Amygdala (tissue), 56 donors: ENCODE measurements at regions not wholly inside any gene's neighbourhood (a gene's known extent, or its start where the extent isn't known, plus 50 kb on each side); places are given as distances from the start of the nearest gene placed in this dataset.
"Not testable (repeated sequence)": the region's sequence is repeated elsewhere in the genome, so short reads cannot be mapped to it uniquely, and the experiment has no call there.

Experiments used
- DNase-seq, 56 donors: peaks; one replicate each; lab custom pipeline; 2025; lab: John Stamatoyannopoulos, UW

DNA sequence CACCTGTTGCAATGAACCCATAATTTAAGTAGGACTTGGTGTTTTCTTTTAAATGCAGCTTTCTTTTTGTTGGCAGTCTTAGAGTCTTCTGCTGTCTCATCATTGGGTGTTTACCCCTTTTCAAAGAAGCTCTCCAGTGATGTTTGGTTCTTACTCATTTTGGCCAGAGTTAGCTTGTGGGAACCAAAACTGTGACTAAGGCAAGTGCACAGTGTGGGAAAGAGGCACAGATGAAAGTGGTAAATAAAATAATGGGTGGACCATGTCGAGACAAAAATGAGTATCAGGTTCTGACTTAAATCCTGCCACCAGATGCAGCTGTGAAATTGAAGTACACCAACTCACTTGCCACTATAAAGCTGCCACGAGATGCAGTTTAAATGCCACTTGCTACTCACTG, 615.4 kb upstream of the MIS18BP1 start:
- DNase-seq = no peak

DNA sequence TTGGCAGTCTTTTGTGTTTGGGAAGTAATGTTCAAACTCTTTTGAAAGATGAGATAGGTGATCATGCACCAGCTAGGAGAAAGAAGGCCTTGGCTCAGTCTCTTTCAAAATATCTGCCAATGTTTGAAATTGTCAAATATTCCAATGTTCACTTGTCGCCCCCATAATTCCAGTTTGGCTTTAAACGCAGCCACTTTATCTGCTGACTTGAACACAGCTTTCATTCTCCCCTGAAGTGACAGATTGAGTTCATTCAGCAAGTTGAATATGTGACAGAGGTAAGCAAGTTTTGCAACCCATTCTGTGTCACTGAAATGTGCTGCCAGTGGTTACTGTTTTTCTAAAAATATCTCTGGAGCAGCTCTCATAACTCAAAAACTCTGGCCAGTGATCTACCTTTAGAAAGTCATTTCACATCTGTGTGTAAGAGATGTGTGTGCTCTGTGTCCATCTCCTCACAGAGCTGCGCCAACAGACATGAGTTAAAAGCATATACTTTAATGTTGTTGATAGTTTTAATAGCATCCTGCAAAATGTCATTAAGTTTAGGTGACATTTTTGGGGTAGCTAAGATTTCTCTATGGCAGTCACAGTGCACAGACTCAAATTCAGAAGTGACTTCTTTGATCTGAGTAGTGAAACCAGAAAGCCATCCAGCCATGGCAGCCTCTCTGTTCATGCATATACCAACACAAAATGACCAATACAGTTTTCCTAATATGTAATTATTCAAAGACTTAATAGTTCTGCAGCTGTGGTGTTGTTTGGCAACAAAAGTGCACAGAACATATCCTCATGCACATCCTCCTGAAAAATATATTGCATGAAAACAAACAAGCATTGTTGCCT, 614.3 kb upstream of the MIS18BP1 start:
- DNase-seq = no peak

DNA sequence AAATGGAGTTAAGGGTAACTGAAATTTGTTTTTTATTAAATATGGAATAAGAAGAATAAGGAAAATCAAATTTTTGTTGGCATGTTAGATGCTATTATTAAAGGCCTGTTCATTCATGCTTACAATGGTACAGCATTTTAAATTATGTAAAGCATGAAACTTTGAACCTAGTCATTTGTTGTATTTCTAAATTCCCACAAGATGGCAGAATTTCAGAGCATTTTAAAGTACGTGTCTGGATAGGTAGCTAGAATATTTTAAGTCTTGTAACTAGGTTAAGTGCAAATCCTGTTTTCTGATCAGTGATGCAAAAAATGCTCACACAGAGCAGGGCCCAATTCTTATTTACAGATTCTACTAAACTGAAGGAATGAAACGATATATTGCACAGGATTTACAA, 585.6 kb upstream of the MIS18BP1 start:
- DNase-seq = no peak

DNA sequence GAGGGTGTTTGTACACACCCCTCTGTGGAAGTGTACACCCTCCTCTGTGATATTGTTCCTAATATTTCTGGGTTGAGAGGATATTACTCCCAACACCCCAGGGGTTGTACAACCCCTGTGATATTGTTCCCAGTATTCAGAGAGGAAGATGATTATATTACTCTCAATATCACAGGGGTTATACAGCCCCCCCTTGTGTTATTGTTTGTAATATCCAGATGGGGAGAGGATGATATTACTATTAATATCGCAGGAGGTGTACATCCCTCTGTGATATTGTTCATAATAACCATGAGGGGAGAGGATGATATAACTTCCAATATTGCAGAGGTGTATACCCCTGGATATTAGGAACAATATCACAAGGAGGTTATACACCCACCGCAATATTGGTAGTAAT, 566.1 kb upstream of the MIS18BP1 start:
- DNase-seq = no peak

DNA sequence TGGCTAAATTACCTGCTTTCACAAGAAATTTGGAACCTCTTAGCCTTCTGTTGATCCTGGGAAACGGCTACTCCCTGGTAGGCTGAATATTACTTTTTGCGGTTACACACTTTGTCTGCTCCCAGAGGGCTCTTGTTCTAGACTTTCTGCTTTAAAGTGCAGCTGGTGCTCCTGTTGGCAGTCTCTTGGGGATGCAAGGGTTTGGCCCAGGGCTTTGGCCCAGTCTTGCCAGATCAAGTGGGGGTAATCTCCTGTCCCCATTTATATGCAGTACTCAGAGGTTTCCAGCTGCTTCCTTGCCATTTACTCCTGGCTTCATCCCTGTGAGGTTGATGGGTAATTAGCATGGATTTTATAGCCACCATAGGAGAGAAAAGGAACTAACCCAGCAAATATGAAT, 558.2 kb upstream of the MIS18BP1 start:
- DNase-seq = no peak

DNA sequence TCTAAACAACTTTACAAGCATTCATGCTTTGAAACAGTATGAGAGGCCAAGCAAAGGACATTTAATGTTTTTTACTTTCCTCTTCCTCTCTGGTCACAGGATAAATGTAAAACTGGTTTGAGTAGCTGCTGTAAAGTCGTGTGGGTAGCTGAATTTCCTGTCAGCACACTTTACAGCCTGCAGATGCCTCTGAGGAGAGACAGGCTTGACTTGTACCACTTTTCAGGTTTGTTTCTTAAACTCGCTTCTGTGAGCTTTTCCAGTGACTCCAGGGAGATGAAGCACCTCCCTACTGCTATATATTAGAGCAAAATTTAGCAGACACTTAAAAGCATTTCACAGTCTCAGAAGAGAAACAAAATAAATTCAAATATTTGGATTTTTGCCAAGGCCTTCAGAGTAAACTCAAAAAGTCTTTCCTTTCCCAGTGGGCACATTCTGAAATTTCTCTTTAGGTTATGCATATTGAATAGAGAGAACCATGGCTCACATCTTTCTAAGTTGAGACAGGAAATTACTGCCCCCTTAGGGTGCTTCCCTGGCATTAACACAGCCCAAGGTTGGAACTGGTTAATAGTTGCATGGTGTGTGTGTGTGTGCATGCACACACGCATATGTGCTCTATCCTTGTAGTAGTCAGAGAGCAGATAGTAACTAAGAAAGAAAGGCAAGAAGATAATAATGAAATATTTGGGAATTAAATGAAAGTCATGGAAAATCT, 557.3 kb upstream of the MIS18BP1 start:
- no peak for DNase-seq

DNA sequence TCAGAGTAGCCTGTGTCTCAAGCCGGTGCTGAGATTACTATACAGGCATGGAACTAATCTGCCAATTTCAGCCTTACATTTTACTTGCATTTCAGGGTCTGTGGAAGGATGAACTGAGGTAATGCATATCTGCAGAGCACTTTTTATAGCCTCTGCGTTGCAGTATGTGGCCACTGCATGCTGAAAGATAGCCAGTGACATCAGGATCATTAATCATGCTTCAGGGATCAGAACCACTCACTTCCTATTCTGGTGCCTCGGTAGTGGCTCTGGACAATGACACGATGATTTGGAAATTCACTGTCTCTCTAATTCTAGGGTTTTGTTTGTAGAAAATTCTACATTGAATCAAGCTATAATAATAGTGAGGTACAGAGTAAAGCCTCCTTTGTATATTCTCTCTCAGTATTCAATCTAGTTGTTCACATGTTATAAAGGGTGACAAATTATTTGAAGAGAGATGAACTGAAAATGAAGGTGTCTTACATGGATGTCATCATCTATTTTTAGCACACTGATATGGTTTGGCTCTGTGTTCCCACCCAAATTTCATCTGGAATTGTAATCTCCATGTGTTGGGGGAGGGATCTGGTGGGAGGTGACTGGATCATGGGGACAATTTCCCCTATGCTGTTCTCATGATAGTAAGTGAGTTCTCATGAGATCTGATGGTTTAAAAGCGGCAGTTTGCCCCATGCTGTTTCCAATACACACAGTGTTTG, 554.3 kb upstream of the MIS18BP1 start:
- DNase-seq = no peak

DNA sequence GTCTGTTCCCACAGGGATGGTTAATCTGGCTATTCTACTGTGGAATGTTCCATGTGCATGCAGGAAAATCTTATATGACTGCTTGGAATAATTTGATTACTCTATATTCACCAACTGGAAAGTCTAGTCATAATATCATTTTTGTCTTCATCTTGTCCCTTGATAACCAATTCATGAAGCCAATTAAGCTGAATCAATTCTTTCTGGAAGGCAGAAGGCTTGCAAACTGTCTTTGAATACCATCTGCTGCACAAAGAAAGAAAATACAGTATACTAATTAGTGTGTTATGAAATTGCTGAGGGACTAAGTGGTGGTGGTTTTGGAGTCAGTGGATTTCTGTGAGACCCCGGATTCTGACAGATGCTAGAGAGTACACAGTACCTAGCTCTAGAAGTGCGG, 546.5 kb upstream of the MIS18BP1 start:
- DNase-seq = no peak

DNA sequence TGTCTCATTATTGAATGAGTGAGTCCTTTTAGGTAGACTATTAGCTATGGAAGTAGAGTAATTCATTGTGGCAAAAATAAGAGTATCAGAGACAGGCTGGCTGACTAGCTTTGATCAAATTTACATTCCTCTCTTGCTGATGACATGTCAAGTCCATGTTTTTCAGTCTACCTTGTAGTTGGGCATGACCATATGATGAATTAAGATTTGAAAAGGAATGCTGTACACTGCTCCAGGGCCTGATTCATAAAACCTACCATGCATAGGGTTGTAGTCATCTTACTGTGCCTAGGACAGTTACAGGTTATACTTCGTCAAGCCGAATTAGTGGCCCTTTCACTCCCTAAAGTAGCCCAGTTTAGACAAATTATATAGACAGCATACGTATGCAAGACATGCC, 545.7 kb upstream of the MIS18BP1 start:
- DNase-seq = no peak

DNA sequence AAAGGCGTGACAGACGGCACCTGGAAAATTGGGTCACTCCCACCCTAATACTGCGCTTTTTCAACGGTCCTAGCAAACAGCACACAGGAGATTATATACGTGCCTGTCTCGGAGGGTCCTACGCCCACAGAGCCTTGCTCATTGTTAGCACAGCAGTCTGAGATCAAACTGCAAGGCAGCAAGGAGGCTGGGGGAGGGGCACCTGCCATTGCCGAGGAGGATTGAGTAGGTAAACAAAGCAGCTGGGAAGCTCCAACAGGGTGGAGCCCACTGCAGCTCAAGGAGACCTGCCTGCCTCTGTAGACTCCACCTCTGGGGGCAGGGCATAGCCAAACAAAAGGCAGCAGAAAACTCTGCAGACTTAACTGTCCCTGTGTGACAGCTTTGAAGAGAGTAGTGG, 543.0 kb upstream of the MIS18BP1 start:
- not testable (repeated sequence) for DNase-seq

DNA sequence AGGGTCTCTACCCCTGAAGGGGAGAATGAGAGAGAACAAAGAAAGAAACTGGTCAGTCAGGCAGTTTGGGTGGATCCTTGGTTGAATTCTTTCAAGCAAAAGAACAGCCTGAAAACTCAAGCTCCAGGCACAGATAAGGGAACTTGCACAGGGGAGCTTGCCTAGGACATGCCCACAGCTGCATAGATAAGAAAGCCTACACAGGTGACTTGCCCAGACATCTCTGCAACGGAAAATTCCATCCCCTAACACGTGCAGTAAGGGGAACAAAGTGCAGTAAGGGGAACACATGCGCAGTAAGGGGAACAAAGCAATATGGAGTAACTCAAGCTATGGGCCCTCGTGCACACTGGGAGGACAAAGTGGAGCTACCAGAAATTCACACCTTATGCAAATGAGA, 540.1 kb upstream of the MIS18BP1 start:
- no peak for DNase-seq

DNA sequence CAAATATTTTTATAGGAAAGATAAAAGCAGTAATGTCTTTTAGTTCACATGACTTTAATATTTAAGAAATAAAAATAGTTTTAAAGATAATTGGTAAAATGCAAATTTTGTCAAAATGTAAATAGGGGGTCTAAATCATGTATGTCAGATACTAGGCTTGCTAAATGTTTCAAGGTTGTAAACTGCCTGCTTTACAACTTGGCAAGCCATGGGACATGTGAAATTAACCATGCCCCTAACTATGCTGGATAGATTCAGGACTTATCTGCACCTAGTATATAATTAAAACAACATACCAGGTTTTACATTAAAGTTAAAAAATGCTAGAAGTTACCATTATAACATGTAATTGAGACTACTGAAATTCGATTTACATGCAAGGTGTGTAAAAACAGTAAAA, 537.3 kb upstream of the MIS18BP1 start:
- DNase-seq = no peak

DNA sequence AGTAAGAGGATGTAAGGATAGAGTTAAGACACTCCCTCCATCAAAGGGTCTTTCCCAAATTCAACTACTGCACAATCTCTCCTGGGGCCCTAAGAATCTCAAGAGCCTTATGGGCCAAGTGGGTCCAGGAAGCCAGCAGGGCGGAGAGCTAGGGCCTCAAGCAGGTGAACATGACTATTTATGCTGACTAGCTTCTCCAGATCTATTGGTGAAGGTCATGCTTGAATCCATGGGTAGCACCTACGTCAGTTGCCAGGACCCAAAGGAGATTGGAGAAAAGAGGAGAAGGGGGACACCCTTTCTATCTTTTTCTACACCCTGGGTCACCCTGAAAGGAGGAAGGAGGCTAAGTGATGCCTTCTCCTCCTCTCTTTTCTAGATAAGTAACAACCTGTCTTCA, 534.2 kb upstream of the MIS18BP1 start:
- DNase-seq = no peak

DNA sequence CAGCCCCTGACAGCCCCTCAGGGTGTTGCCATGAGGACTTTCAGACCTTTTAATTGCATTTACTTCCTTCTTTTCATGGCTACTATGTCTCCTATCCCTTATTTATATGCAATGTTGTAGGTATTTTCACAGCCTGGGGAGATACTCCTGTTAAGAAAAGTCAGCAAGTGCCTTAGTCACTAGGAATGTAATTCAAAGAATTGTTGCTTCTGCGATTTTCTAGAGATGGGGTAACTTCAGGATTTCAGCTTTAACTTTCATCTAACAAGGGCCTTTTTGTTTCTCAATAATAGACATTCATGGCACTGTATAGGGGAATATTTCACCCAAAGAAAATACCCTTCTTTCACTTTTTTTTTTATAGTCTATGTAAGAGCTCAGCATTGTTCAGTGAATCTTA, 533.3 kb upstream of the MIS18BP1 start:
- DNase-seq = no peak

DNA sequence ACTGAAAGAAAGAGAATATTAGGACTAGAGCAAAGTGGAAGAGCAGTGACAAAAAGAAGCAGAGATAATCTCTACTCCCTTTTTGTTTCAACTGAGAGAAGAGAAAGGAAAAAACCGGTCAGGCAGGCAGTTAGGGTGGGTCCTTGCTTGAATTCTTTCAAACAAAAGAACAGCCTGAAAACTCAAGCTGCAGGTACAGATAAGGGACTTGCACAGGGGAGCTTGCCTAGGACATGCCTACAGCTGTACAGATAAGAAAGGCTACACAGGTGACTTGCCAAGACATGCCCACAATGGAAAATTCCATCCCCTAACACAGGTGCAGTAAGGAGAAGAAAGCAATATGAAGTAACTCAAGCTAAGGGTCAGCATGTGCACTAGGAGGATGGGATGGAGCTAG, 532.2 kb upstream of the MIS18BP1 start:
- no peak for DNase-seq

DNA sequence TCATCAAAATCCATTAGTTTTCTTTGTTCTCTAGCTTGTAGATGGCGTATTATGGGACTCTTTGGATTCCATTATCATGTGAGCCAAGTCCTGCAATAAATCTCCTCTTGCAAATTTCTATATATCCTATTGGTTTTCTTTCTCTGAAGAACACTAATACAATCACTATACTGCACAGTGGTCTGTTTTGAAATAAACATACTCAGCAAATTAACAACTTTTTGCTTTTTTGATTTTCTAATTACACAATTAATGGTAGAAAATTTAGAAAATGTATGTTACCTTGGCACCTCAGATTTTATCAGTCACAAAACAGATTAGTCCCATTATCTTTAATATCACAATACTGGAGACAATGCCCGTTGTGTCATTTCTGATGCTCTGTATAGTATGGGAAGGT, 513.2 kb upstream of the MIS18BP1 start:
- DNase-seq = no peak

DNA sequence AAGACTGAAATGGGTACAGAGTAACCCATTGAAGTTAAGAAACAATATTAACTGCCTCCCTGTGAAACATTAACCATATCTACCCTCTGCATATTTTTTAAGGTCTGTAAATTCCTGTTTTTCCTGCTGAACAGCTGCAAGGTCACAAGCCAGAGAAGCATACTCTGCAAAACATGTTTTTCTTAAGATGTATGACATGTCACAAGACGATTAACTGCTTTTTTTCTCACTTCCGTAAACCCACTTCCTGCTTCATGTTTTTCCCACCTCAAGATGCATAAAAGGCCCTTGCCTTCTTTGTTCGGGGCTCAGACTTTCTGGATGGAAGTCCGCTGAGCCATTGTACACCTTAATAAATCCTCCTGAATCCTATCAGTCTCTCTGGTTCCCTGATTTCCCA, 504.7 kb upstream of the MIS18BP1 start:
- DNase-seq = no peak

DNA sequence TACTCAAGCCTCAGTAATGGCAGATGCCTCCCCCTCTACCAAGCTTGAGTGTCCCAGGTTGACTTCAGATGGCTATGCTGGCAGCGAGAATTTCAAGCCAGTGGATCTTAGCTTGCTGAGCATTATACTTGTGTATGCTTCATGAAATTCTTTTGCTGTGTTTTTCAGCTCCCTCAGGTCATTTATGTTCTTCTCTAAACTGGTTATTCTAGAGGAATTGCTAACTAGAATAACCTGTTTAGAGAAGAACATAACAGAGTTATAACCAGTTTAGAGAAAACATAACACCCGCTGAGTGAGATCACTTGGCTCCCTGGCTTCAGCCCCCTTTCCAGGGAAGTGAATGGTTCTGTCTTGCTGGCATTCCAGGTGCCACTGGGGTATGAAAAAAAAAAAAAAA, 503.4 kb upstream of the MIS18BP1 start:
- not testable (repeated sequence) for DNase-seq

DNA sequence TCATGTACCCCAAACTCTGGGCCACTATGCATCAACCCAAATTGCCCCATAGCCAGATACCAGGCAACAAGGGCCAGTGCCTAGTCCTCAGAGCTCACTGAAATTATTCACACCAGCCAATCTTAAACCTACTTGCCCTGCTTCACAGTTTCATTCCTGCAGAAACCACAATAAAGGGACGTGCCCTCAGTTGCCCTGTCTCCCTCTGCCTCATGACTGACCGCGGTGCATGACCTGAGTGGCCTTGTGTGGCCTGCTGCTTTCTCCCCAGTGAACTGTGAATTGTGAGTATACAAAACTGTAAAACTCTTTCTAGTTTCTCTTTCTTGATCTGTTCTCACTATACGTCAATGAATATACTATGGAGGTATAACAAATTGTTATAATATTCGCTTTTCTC, 490.9 kb upstream of the MIS18BP1 start:
- no peak for DNase-seq

DNA sequence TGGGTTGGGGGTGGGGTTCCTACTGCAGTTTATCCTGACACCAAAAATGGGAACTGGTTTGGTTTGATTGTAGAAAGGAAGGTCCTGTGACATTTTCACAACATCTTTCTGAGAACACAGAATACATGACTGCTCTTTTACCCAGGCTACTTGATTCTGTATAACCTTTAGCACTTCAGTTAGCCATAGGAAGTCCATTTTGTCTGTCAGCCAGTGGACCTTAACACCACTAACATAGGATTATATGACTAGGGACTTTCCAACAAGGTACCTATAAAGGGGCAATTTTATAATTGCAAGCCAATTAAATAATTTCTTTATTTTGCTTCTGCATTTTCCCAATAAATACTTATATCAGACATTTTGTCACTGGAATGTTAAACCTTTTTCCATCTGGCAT, 489.2 kb upstream of the MIS18BP1 start:
- no peak for DNase-seq

DNA sequence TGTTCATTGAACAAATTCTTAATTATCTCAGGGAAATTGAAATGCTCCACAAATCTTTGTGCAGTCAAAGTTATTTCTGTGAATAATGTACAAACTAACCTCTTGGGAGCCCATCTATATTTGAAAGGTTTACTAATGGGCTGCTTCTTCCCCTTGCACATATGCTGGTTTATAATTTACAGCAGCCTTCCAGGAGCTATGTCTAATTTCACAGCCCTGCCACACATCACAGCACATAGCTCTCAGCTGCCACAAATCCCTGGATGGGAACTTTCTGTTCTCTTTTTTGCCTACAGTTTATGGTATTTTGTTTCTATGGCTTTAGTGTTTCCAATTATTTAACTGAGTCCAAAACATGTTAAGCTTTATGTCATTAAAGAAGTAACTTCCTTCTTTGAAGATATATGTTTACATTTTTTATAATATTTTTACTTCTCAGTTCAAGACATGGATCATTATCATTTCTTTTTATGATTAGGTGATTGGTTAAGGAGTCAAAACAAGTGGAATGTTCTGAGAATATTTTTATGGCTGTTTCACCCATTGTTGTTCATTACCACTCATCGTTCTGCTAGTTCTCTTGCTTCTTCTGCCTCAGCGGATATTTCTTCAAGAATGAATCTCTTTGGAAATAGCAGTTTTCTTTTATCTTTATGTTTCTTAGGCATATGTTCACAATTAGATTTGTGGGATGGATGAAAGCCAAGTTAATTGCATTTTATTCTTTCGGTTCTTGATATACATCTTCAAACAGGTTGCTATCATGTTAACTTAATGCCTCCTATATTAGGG, 475.6 kb upstream of the MIS18BP1 start:
- no peak for DNase-seq
